ENCODE measurements at regions not wholly inside any gene's neighbourhood (a gene's known extent, or its start where the extent isn't known, plus 50 kb on each side); places are given as distances from the start of the nearest gene placed in this dataset.

- DNase-seq (ENCODE audit: low read depth) = no peak
- TF ChIP-seq CTCF (IDR thresholded peaks at IDR 0.05; ENCODE audit: low read length, missing control alignments) = no peak
- H3K4me3 ChIP-seq (replicated peaks; ENCODE audit: low read depth, low read length) = no peak overlapping the region
Observed at GRCh38 chr4:186481998-186482790, 73.2 kb downstream of the MTNR1A start.

GRCh38 chr4:186475202-186475601, 80.2 kb downstream of the MTNR1A start:
- H3K4me3 ChIP-seq (replicated peaks; ENCODE audit: low read depth, low read length) = no peak overlapping the region
- DNase-seq (ENCODE audit: low read depth) = no peak
- TF ChIP-seq CTCF (IDR thresholded peaks at IDR 0.05; ENCODE audit: low read length, missing control alignments) = no peak

- TF ChIP-seq CTCF (IDR thresholded peaks at IDR 0.05; ENCODE audit: low read length, missing control alignments) = no peak
- no peak overlapping the region for H3K4me3 ChIP-seq (replicated peaks; ENCODE audit: low read depth, low read length)
- DNase-seq (ENCODE audit: low read depth) = no peak
Observed at GRCh38 chr4:186473933-186474332, 81.4 kb downstream of the MTNR1A start.

GRCh38 chr4:186472948-186473347, 82.4 kb downstream of the MTNR1A start:
- peak; percentile 62 for TF ChIP-seq CTCF (IDR thresholded peaks at IDR 0.05; ENCODE audit: low read length, missing control alignments)
- no peak overlapping the region for H3K4me3 ChIP-seq (replicated peaks; ENCODE audit: low read depth, low read length)
- DNase-seq (ENCODE audit: low read depth) = peak; percentile 71

DNA sequence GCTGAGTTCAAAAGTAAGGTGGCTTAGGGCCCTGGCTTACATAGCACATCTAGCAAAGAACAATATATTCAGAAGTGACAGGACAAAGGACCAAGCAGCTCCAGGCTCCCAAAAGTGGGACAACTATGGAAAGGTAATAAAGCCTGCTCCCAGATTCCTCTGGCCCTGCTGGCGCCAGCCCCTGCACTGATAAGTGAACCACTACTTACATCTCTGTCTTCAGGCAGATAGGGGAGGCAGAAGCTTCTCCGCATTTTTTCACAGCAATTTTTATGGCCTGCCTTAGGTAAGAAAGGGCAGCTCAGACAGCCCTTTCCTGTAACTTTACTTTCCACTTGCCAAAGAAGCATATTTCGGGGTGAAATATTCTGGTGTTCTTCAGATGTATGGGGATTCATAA, 83.9 kb downstream of the MTNR1A start:
- no peak overlapping the region for H3K4me3 ChIP-seq (replicated peaks; ENCODE audit: low read depth, low read length)

DNA sequence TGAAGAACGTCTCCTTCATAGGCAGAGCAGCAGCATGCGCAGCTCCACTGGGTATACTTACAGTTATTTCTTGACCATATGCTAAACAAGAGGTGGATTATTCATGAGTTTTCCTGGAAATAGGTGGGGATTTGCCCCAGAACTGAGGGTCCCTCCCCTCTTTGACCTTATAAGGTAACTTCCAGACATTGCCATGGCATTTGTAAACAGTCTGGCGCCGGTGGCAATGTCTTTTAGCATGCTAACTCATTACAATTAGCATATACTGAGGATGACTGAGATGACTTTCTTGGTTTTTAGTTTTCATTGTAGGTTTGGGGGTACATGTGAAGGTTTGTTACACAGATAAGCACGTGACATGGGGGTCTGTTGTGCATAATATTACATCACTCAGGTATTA, 97.3 kb downstream of the MTNR1A start:
- no peak overlapping the region for H3K4me3 ChIP-seq (replicated peaks; ENCODE audit: low read depth, low read length)
- TF ChIP-seq CTCF (IDR thresholded peaks at IDR 0.05; ENCODE audit: low read length, missing control alignments) = no peak
- no peak for DNase-seq (ENCODE audit: low read depth)

More for the DNA sequence above, 83.9 kb downstream of the MTNR1A start:
- DNase-seq (ENCODE audit: low read depth) = no peak
- no peak for TF ChIP-seq CTCF (IDR thresholded peaks at IDR 0.05; ENCODE audit: low read length, missing control alignments)

DNA sequence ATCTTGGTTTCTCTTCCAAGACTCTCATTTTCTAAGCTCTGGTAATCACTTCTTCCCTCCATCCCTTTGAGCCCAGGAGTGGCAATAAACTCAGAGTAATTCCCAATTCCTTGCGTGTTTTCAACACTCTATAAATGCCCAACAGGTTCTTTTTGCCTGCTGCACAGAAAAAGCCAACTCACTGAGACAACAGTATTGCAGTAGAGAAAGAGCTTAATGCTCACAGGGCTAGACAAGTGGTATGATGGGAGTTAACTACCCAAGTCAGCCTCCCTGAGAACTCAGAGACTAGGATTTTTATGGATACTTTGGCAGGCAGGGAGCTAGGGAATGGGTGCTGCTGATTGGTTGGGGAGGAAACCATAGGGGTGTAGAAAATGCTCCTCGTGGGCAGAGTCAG, 103.4 kb downstream of the MTNR1A start:
- H3K4me3 ChIP-seq (replicated peaks; ENCODE audit: low read depth, low read length) = no peak overlapping the region
- no peak for DNase-seq (ENCODE audit: low read depth)
- TF ChIP-seq CTCF (IDR thresholded peaks at IDR 0.05; ENCODE audit: low read length, missing control alignments) = no peak

Data from fibroblast of pulmonary artery (primary cell).